ENCODE measurements at regions not wholly inside any gene's neighbourhood (a gene's known extent, or its start where the extent isn't known, plus 50 kb on each side); places are given as distances from the start of the nearest gene placed in this dataset.
A peak's percentile ranks its signal among the peaks of the same experiment; 100 is the strongest.

DNA sequence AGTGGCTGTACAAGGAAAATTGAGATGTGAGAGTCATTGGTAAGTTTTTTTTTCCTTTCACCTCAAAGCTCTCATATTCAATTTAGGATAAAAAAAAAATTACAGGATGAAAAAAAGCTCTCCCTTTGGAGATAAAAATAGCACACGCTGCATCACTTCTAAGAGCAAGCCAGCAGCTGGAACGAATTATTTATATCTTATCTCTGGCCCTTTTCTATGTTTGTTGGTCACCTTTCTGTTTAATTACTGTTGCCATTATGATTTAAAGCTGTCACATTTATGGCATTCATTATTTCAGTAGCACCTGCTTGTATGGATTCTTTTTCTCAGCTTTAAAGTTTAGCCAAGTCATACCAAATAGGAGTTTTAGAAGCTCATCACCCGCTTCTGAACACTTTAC lies 171.6 kb upstream of the PDZRN3 start:
- Histone ChIP-seq H3K27ac (ENCODE audit: low read depth, low read length, poor library complexity, severe bottlenecking) (no peak overlapping the region), H3K27me3 (replicated peaks; ENCODE audit: insufficient read depth, low read depth, low read length, poor library complexity) (no peaks in the 10 kb centered on the region), H3K9me3 (ENCODE audit: low read depth, low read length, poor library complexity, severe bottlenecking) (no peaks in the 10 kb centered on the region), H3K4me3 (ENCODE audit: low read depth, low read length, poor library complexity, severe bottlenecking) (no peak overlapping the region), H3K4me1 (ENCODE audit: insufficient read depth, low read length, poor library complexity, severe bottlenecking) (no peaks in the 10 kb centered on the region), H3K36me3 (ENCODE audit: insufficient read depth, low read length, poor library complexity, severe bottlenecking) (no peaks in the 10 kb centered on the region)
- ChIA-PET POLR2A (ENCODE audit: low non-redundant PET) (no interaction called here), CTCF (no interaction called here)
- no peak for TF ChIP-seq EZH2 (IDR thresholded peaks at IDR 0.05; ENCODE audit: borderline replicate concordance, low read depth, low read length, poor library complexity, severe bottlenecking)
- TF ChIP-seq, protein P1, sequence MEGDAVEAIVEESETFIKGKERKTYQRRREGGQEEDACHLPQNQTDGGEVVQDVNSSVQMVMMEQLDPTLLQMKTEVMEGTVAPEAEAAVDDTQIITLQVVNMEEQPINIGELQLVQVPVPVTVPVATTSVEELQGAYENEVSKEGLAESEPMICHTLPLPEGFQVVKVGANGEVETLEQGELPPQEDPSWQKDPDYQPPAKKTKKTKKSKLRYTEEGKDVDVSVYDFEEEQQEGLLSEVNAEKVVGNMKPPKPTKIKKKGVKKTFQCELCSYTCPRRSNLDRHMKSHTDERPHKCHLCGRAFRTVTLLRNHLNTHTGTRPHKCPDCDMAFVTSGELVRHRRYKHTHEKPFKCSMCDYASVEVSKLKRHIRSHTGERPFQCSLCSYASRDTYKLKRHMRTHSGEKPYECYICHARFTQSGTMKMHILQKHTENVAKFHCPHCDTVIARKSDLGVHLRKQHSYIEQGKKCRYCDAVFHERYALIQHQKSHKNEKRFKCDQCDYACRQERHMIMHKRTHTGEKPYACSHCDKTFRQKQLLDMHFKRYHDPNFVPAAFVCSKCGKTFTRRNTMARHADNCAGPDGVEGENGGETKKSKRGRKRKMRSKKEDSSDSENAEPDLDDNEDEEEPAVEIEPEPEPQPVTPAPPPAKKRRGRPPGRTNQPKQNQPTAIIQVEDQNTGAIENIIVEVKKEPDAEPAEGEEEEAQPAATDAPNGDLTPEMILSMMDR (conservative IDR thresholded peaks at IDR 0.05; ENCODE audit: low read depth, low read length): no peak
- no peak for DNase-seq (ENCODE audit: low spot score)
- BruUV-seq (replicated peaks): no TSS peak
- intact Hi-C loops (cut with micrococcal nuclease; ENCODE audit: unreplicated experiment): no loop called here

DNA sequence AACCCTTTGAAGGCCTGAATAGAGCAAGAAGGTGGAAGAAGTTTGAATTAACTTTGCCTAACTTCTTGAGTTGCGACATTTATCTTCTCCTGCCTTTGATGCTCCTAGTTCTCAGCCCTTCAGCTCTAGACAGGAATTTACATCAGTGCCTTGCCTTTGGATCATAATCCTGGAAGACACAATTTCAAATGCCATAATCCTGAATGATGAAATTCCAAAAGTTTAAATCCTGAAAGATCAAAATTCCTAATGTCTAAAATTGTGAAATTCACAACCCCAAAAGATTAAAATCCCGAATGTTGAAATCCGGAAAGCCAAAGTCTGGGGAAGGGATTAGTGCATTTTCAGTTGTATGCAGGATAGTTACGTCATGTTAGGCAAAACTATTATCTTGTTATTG lies 166.6 kb upstream of the PDZRN3 start:
- intact Hi-C loops (cut with micrococcal nuclease; ENCODE audit: unreplicated experiment): no loop called here
- ChIA-PET CTCF (no interaction called here), POLR2A (ENCODE audit: low non-redundant PET) (no interaction called here)
- DNase-seq (ENCODE audit: low spot score): no peak
- TF ChIP-seq, protein P1 (conservative IDR thresholded peaks at IDR 0.05; ENCODE audit: low read depth, low read length): no peak
- TF ChIP-seq EZH2 (IDR thresholded peaks at IDR 0.05; ENCODE audit: borderline replicate concordance, low read depth, low read length, poor library complexity, severe bottlenecking): no peak
- no peaks in the 10 kb centered on the region for H3K36me3 ChIP-seq (ENCODE audit: insufficient read depth, low read length, poor library complexity, severe bottlenecking)
- no peak overlapping the region for H3K4me3 ChIP-seq (ENCODE audit: low read depth, low read length, poor library complexity, severe bottlenecking)
- BruUV-seq (replicated peaks): no TSS peak
- no peaks in the 10 kb centered on the region for H3K27me3 ChIP-seq (replicated peaks; ENCODE audit: insufficient read depth, low read depth, low read length, poor library complexity)
- H3K9me3 ChIP-seq (ENCODE audit: low read depth, low read length, poor library complexity, severe bottlenecking): no peaks in the 10 kb centered on the region
- no peaks in the 10 kb centered on the region for H3K4me1 ChIP-seq (ENCODE audit: insufficient read depth, low read length, poor library complexity, severe bottlenecking)
- H3K27ac ChIP-seq (ENCODE audit: low read depth, low read length, poor library complexity, severe bottlenecking): no peak overlapping the region

DNA sequence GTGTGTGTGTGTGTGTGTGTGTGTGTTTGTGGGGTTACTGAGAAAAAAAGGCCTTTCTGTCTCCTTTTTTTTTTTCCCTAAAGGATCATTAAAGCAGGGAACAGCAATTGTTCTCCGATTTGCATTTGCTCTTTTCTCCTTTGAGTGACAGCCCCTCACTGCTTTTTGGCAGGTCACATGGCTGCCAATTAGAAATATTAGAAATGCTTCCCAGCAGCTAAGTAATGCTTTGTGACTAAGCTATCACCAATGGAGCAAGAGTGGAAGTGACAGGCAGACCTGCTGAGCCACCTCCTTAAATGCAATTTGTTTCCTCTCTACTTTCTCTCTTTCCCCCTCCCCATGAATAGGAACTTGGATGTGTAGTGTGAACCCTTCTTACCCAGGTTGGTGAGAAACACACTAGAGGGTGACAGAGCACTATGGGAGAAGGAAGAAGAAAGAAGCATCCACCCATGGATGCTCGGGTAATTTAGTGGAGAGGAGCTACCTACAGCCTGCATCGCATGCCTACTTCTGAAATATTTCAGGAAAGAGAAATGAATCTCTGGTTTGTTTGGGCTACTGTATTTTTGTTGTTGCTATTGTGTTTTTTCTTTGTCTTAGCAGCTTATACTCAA lies 165.2 kb upstream of the PDZRN3 start:
- Histone ChIP-seq H3K27me3 (replicated peaks; ENCODE audit: insufficient read depth, low read depth, low read length, poor library complexity) (no peaks in the 10 kb centered on the region), H3K4me3 (ENCODE audit: low read depth, low read length, poor library complexity, severe bottlenecking) (no peak overlapping the region), H3K36me3 (ENCODE audit: insufficient read depth, low read length, poor library complexity, severe bottlenecking) (no peaks in the 10 kb centered on the region), H3K9me3 (ENCODE audit: low read depth, low read length, poor library complexity, severe bottlenecking) (no peaks in the 10 kb centered on the region), H3K27ac (ENCODE audit: low read depth, low read length, poor library complexity, severe bottlenecking) (no peak overlapping the region), H3K4me1 (ENCODE audit: insufficient read depth, low read length, poor library complexity, severe bottlenecking) (no peaks in the 10 kb centered on the region)
- CTCF ChIA-PET: no interaction called here
- POLR2A ChIA-PET (ENCODE audit: low non-redundant PET): no interaction called here
- no TSS peak for BruUV-seq (replicated peaks)
- peak; percentile 13 for DNase-seq (ENCODE audit: low spot score)
- intact Hi-C loops (cut with micrococcal nuclease; ENCODE audit: unreplicated experiment): no loop called here
- no peak for TF ChIP-seq EZH2 (IDR thresholded peaks at IDR 0.05; ENCODE audit: borderline replicate concordance, low read depth, low read length, poor library complexity, severe bottlenecking)
- TF ChIP-seq, protein P1 (conservative IDR thresholded peaks at IDR 0.05; ENCODE audit: low read depth, low read length): no peak
